Common myeloid progenitor, CD34-positive (primary cell): ENCODE measurements at regions not wholly inside any gene's neighbourhood (a gene's known extent, or its start where the extent isn't known, plus 50 kb on each side); places are given as distances from the start of the nearest gene placed in this dataset.

Source experiments
- CTCF ChIA-PET: fragments of 350-600 bp; sonication (Branson Sonifier 250); formaldehyde crosslinking; loops from one replicate; lab custom pipeline; 2021; ENCODE audit warnings: antibody characterized with exemption; lab: Charles Lee
- POLR2A ChIA-PET: fragments of 350-600 bp; sonication (Branson Sonifier 250); formaldehyde crosslinking; loops from one replicate; lab custom pipeline; 2021; ENCODE audit warnings: antibody characterized with exemption; lab: Charles Lee
- DNase-seq, 3 donors: peaks; one replicate each; pipeline versions ENCODE4 v3.0.0 to v3.0.0-alpha.2; 2013
- H3K27ac ChIP-seq, 2 experiments: 1 replicate in 1 of 2; 2 replicates in 1 of 2; pipeline ENCODE4 v1.7.0; 2013; ENCODE audit warnings: inconsistent platforms in 2 of 2, low read length in 2 of 2, mild to moderate bottlenecking in 2 of 2, low read depth in 1 of 2, moderate library complexity in 1 of 2; ENCODE audit not compliant: severe bottlenecking in 2 of 2, insufficient read depth in 1 of 2, poor library complexity in 1 of 2
- H3K27me3 ChIP-seq, 5 experiments: replicated peaks in 2 of 5; 1 replicate in 3 of 5; 2 replicates in 2 of 5; pipeline versions ENCODE4 v1.6.1 to v1.7.0; 2013; ENCODE audit warnings: low read length in 4 of 5, mild to moderate bottlenecking in 2 of 5, moderate library complexity in 2 of 5, inconsistent platforms in 1 of 5; ENCODE audit not compliant: insufficient read depth in 5 of 5, control insufficient read depth in 4 of 5
- H3K36me3 ChIP-seq, 4 experiments: 1 replicate in 2 of 4; 2 replicates in 2 of 4; pipeline versions ENCODE4 v1.6.1 to v1.7.0; 2013; ENCODE audit warnings: low read length in 3 of 4, control low read depth in 1 of 4, mild to moderate bottlenecking in 1 of 4; ENCODE audit not compliant: control insufficient read depth in 4 of 4, insufficient read depth in 4 of 4
- H3K4me1 ChIP-seq, 4 experiments: 1 replicate in 3 of 4; 2 replicates in 1 of 4; pipeline versions ENCODE4 v1.6.1 to v1.7.1; 2013; ENCODE audit warnings: low read length in 3 of 4, mild to moderate bottlenecking in 3 of 4, control low read depth in 1 of 4, inconsistent platforms in 1 of 4, moderate library complexity in 1 of 4; ENCODE audit not compliant: control insufficient read depth in 4 of 4, insufficient read depth in 4 of 4; ENCODE audit errors: control extremely low read depth in 1 of 4
- H3K4me3 ChIP-seq, 7 experiments: 1 replicate in 4 of 7; 2 replicates in 3 of 7; pipeline versions ENCODE4 v1.5.1 to v1.7.0; 2013; ENCODE audit warnings: mild to moderate bottlenecking in 7 of 7, low read length in 6 of 7, moderate library complexity in 6 of 7, inconsistent platforms in 2 of 7, low read depth in 2 of 7, control low read depth in 1 of 7; ENCODE audit not compliant: insufficient read depth in 4 of 7, control insufficient read depth in 1 of 7; ENCODE audit errors: extremely low read depth in 1 of 7
- H3K9me3 ChIP-seq, 5 experiments: 1 replicate in 4 of 5; 2 replicates in 1 of 5; pipeline versions ENCODE4 v1.6.1 to v1.7.1; 2013; ENCODE audit warnings: low read length in 4 of 5, mild to moderate bottlenecking in 2 of 5, inconsistent platforms in 1 of 5, low read depth in 1 of 5, moderate library complexity in 1 of 5; ENCODE audit not compliant: control insufficient read depth in 4 of 5, insufficient read depth in 2 of 5; ENCODE audit errors: control extremely low read depth in 1 of 5
- WGBS: methylation state at CpG from one replicate; pipeline ENCODE4 v1.1.5; 2013; ENCODE audit not compliant: insufficient coverage; 5-methylcytosine and 5-hydroxymethylcytosine counted together

DNA sequence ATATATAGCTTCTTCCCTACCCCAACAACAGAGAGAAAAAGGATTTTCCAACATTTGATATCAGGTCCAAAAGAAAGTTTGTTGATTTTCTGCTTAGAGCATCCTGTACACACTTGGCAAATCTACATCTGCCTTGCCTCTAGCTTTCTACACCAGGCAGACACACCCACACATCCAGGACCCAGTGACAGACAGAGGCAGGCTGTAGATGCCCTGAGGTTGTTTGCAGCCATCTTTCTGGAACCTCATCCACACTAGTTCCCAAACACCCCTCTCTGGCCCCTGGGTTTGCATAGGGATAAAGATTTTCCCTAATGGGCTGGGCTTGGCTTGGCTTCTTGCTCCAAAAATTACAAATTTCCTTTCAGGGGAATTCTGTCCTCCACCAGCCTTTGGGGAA, 138.2 kb upstream of the FST start:
- H3K4me1 ChIP-seq = no peaks in the 10 kb centered on the region
- H3K27ac ChIP-seq = no peak overlapping the region
- no peak for DNase-seq
- H3K27me3 ChIP-seq = no peaks in the 10 kb centered on the region
- CTCF ChIA-PET = no interaction called here
- no peaks in the 10 kb centered on the region for H3K36me3 ChIP-seq
- H3K9me3 ChIP-seq = no peaks in the 10 kb centered on the region
- POLR2A ChIA-PET = no interaction called here
- H3K4me3 ChIP-seq = no peak overlapping the region

GRCh38 chr5:53343187-53343586, 137.2 kb upstream of the FST start:
- no peak for DNase-seq
- no peaks in the 10 kb centered on the region for H3K9me3 ChIP-seq
- no peaks in the 10 kb centered on the region for H3K36me3 ChIP-seq
- H3K4me3 ChIP-seq = no peak overlapping the region
- no peak overlapping the region for H3K27ac ChIP-seq
- 92% methylated on average over 2 of the region's 2 CpGs for WGBS
- CTCF ChIA-PET = no interaction called here
- H3K27me3 ChIP-seq = no peaks in the 10 kb centered on the region
- POLR2A ChIA-PET = no interaction called here
- H3K4me1 ChIP-seq = no peaks in the 10 kb centered on the region

GRCh38 chr5:53350368-53350767, 130.1 kb upstream of the FST start:
- 96% methylated on average over 4 of the region's 5 CpGs for WGBS
- DNase-seq = no peak
- ChIA-PET CTCF (no interaction called here), POLR2A (no interaction called here)
- H3K4me3 ChIP-seq = no peak overlapping the region
- H3K4me1 ChIP-seq = no peaks in the 10 kb centered on the region
- H3K36me3 ChIP-seq = no peaks in the 10 kb centered on the region
- H3K27ac ChIP-seq = no peak overlapping the region
- peaks cover 0 to 3% (median 0%) of the 10 kb centered on the region in 5 experiments for H3K27me3 ChIP-seq
- H3K9me3 ChIP-seq = no peaks in the 10 kb centered on the region

DNA sequence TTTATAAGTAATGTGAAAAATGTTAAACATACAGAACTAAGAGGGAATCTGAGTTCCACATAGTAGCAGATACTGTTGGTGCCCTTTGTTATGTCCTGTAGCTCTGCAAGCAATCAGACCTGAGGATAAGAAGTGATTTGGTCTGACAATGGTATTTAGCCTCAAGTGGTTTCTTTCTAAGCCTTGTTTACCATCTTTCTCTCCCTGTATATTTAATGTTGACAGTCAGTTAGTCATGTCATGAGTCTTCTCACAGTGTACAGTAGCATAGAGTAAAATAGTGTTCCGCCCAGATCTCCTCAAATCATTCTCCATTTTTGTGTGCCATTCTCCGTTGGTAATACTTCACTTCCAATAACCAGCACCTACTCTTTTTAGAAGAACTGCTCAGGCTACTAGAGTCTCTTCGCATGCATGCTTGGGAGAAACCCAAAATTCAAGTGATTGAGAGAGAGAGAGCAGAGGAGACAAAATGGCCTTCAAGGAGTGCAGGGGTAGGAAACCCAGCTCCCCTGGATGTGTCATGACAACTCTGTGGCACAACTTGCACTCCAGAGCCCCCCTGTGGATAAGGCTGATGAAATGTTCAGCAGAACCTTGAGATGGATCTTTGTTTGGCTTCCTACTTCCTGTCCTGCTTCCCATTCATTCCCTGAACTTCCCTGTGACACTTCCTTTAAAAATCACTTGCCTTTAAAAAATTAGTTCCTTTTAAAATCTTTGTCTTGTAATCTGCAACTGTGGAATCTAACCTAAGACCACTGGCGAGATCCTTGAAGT, 129.2 kb upstream of the FST start:
- Histone ChIP-seq H3K27ac (no peak overlapping the region), H3K4me3 (no peak overlapping the region), H3K36me3 (no peaks in the 10 kb centered on the region), H3K9me3 (no peaks in the 10 kb centered on the region), H3K27me3 (peaks cover 0 to 3% (median 0%) of the 10 kb centered on the region in 5 experiments), H3K4me1 (no peaks in the 10 kb centered on the region)
- ChIA-PET CTCF (no interaction called here), POLR2A (no interaction called here)
- no peak for DNase-seq
- WGBS = 75% methylated on average over 1 of the region's 4 CpGs

DNA sequence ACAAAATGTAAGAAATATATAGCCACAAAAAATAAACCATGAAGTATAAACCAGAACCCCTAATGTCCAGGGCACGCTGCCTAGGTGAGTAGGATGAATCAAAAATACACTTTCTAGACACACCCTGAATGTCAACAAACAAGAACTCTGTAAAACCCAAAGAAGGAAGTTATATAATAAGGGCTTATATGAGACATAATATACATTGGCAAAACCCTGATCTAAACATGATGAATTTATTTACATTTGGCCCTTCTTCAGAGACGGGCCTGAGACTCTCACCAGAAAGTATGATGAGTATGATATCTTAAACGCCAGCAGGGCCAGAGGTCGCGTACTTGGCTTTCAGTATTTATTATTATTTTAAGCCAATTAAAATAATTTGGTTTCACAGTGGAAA, 125.1 kb upstream of the FST start:
- no peak for DNase-seq
- H3K4me1 ChIP-seq = no peaks in the 10 kb centered on the region
- H3K36me3 ChIP-seq = no peaks in the 10 kb centered on the region
- H3K4me3 ChIP-seq = no peak overlapping the region
- ChIA-PET POLR2A (no interaction called here), CTCF (interaction anchor here (1.3 kb wide), 1 partner anchor 11 kb away, joined by 4 read pairs; no protein-coding TSS in a partner anchor)
- H3K27ac ChIP-seq = no peak overlapping the region
- no peaks in the 10 kb centered on the region for H3K9me3 ChIP-seq
- no peaks in the 10 kb centered on the region for H3K27me3 ChIP-seq
- no CpG with 5 or more reads among the region's 5 CpGs for WGBS

DNA sequence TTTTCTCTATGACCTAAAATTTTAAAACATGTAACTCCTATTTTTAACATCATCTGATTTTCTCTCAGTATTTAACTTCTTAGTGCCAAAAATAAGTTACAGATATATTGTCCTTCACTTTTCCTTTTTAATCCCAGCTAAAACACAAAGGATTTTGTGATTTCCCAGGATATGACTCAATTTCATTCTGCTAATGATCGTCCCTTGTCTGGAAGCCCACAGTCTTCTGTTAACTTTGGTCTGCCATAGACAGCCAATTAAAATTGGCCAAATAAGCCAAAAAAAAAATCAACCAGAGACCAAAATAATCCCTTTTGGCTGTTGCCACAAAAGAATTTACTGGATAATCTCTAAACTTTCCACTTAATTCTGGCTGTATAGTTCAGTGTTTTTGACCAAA, 124.5 kb upstream of the FST start:
- H3K27ac ChIP-seq = no peak overlapping the region
- no peaks in the 10 kb centered on the region for H3K27me3 ChIP-seq
- DNase-seq = no peak
- ChIA-PET CTCF (interaction anchor here (0.6 to 1.3 kb wide), 2 partner anchors 9 to 10 kb away, joined by 3 to 4 read pairs; no protein-coding TSS in a partner anchor), POLR2A (interaction anchor here (0.6 kb wide), 1 partner anchor 11 kb away, joined by 7 read pairs; no protein-coding TSS in a partner anchor)
- H3K9me3 ChIP-seq = no peaks in the 10 kb centered on the region
- H3K4me1 ChIP-seq = no peaks in the 10 kb centered on the region
- WGBS = 100% methylated on average over 1 of the region's 1 CpG
- H3K36me3 ChIP-seq = no peaks in the 10 kb centered on the region
- H3K4me3 ChIP-seq = no peak overlapping the region

DNA sequence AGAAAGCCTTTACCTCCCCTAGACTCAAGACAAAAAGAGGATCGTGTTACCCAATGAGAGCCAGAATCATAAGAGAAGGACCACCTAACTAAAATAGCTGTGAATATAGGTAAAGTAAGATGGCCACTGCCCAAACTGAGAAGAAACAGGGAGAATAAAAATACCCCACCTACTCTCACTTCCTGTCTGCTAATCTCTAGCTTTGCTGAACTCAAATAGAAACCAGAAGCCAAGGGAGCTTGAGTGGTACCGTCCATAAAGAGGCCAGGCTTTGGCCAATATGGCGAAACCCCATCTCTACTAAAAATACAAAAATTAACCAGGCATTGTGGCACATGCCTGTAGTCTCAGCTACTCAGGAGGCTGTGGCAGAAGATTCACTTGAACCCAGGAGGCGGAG, 123.0 kb upstream of the FST start:
- H3K4me1 ChIP-seq = no peaks in the 10 kb centered on the region
- ChIA-PET CTCF (no interaction called here), POLR2A (no interaction called here)
- DNase-seq = no peak
- H3K36me3 ChIP-seq = no peaks in the 10 kb centered on the region
- 100% methylated on average over 3 of the region's 4 CpGs for WGBS
- H3K27me3 ChIP-seq = no peaks in the 10 kb centered on the region
- H3K4me3 ChIP-seq = no peak overlapping the region
- no peak overlapping the region for H3K27ac ChIP-seq
- no peaks in the 10 kb centered on the region for H3K9me3 ChIP-seq
